Activated CD8-positive, alpha-beta memory T cell treated with anti-CD3 and anti-CD28 coated beads, Interleukin-2, amount 50 U/mL, for 4 hours (primary cell): ENCODE measurements at regions not wholly inside any gene's neighbourhood (a gene's known extent, or its start where the extent isn't known, plus 50 kb on each side); places are given as distances from the start of the nearest gene placed in this dataset.

Experiments used
- DNase-seq: peaks from one replicate; pipeline ENCODE4 v3.0.0-alpha.2; 2020

GRCh38 chr2:180523621-180524340 lies 456.6 kb upstream of the UBE2E3 start:
- no peak for DNase-seq

GRCh38 chr2:180520921-180521581 lies 459.4 kb upstream of the UBE2E3 start:
- DNase-seq, result no peak

- no peak for DNase-seq
These were observed 460.2 kb upstream of the UBE2E3 start for GRCh38 chr2:180520206-180520605.

GRCh38 chr2:180519276-180519675 lies 461.1 kb upstream of the UBE2E3 start:
- no peak for DNase-seq

- no peak for DNase-seq
These were observed 464.2 kb upstream of the UBE2E3 start for GRCh38 chr2:180516232-180516631.

- DNase-seq, result no peak
These were observed 467.0 kb upstream of the UBE2E3 start for GRCh38 chr2:180513389-180513788.

GRCh38 chr2:180508458-180508857 lies 471.9 kb upstream of the UBE2E3 start:
- DNase-seq, result no peak

GRCh38 chr2:180507028-180507427 lies 473.4 kb upstream of the UBE2E3 start:
- DNase-seq, result no peak

GRCh38 chr2:180505203-180505602 lies 475.2 kb upstream of the UBE2E3 start:
- no peak for DNase-seq

GRCh38 chr2:180497621-180498152 lies 482.7 kb upstream of the UBE2E3 start:
- DNase-seq, result no peak

- DNase-seq, result no peak
These were observed 484.8 kb upstream of the UBE2E3 start for GRCh38 chr2:180495606-180496005.

GRCh38 chr2:180494286-180494685 lies 486.1 kb upstream of the UBE2E3 start:
- no peak for DNase-seq

- DNase-seq, result no peak
These were observed 475.6 kb upstream of the CWC22 start for GRCh38 chr2:180482696-180483095.

- no peak for DNase-seq
These were observed 474.9 kb upstream of the CWC22 start for GRCh38 chr2:180481998-180482397.

- no peak for DNase-seq
These were observed 471.8 kb upstream of the CWC22 start for GRCh38 chr2:180478883-180479282.

GRCh38 chr2:180474716-180475115 lies 467.6 kb upstream of the CWC22 start:
- DNase-seq, result no peak

GRCh38 chr2:180473456-180473855 lies 466.4 kb upstream of the CWC22 start:
- DNase-seq, result no peak

GRCh38 chr2:180472133-180472532 lies 465.0 kb upstream of the CWC22 start:
- no peak for DNase-seq

- DNase-seq, result no peak
These were observed 456.5 kb upstream of the CWC22 start for GRCh38 chr2:180463608-180464007.

GRCh38 chr2:180461761-180462160 lies 454.7 kb upstream of the CWC22 start:
- no peak for DNase-seq

GRCh38 chr2:180456801-180457200 lies 449.7 kb upstream of the CWC22 start:
- DNase-seq, result no peak

GRCh38 chr2:180450841-180451240 lies 443.7 kb upstream of the CWC22 start:
- DNase-seq, result no peak

- no peak for DNase-seq
These were observed 442.2 kb upstream of the CWC22 start for GRCh38 chr2:180449171-180449915.

GRCh38 chr2:180446492-180446891 lies 439.4 kb upstream of the CWC22 start:
- DNase-seq, result no peak
